Hepatocyte (in vitro differentiated cells): ENCODE measurements at regions not wholly inside any gene's neighbourhood (a gene's known extent, or its start where the extent isn't known, plus 50 kb on each side); places are given as distances from the start of the nearest gene placed in this dataset.

ENCODE experiments used
- EZH2 ChIP-seq: fragments of 200-600 bp; sonication (generic); IDR thresholded peaks from 2 replicates; pipeline ENCODE4 v1.6.1; 2016; ENCODE audit warnings: antibody characterized with exemption, mild to moderate bottlenecking, borderline replicate concordance
- EZH2phosphoT487 ChIP-seq: fragments of 200-600 bp; sonication (generic); IDR thresholded peaks from one replicate; pipeline ENCODE4 v1.6.1; 2018; ENCODE audit warnings: antibody characterized with exemption, mild to moderate bottlenecking, low read depth, moderate library complexity; ENCODE audit not compliant: unreplicated experiment, severe bottlenecking
- TF ChIP-seq, protein P1 (sequence below): fragments of 200-600 bp; sonication (generic); IDR thresholded peaks from 2 replicates; pipeline ENCODE4 v1.5.1; 2016; ENCODE audit warnings: antibody characterized with exemption, mild to moderate bottlenecking; ENCODE audit not compliant: poor library complexity

GRCh38 chr20:52775786-52776185, 196.4 kb upstream of the TSHZ2 start:
- TF ChIP-seq, protein P1, sequence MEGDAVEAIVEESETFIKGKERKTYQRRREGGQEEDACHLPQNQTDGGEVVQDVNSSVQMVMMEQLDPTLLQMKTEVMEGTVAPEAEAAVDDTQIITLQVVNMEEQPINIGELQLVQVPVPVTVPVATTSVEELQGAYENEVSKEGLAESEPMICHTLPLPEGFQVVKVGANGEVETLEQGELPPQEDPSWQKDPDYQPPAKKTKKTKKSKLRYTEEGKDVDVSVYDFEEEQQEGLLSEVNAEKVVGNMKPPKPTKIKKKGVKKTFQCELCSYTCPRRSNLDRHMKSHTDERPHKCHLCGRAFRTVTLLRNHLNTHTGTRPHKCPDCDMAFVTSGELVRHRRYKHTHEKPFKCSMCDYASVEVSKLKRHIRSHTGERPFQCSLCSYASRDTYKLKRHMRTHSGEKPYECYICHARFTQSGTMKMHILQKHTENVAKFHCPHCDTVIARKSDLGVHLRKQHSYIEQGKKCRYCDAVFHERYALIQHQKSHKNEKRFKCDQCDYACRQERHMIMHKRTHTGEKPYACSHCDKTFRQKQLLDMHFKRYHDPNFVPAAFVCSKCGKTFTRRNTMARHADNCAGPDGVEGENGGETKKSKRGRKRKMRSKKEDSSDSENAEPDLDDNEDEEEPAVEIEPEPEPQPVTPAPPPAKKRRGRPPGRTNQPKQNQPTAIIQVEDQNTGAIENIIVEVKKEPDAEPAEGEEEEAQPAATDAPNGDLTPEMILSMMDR = no peak
- TF ChIP-seq EZH2 (no peak), EZH2phosphoT487 (no peak)
